ENCODE measurements at regions not wholly inside any gene's neighbourhood (a gene's known extent, or its start where the extent isn't known, plus 50 kb on each side); places are given as distances from the start of the nearest gene placed in this dataset.

DNA sequence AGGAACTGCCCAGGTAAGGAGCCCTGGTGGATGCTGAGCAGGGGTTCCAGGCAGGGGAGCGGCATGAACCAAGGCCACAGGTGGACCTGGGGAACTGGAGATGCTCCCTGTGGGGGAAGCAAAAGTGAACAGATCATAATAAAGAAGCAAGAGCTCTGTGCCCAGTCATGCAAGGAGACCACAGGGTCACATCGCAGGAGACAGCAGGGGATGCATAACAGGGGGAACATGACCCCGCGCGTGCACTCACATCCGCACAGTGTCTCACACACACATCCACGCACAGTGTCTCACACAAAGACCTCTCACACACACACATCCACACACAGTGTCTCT, 473.3 kb upstream of the HS6ST1 start:
- Histone ChIP-seq H3K36me3 (replicated peaks; ENCODE audit: low read depth, low read length) (no peaks in the 10 kb centered on the region), H3K4me1 (ENCODE audit: low read length) (no peaks in the 10 kb centered on the region), H3K79me2 (ENCODE audit: low read length) (no peaks in the 10 kb centered on the region), H3K4me3 (ENCODE audit: low read length) (no peak overlapping the region), H3K9ac (ENCODE audit: low read length) (no peak overlapping the region), H2AFZ (ENCODE audit: low read depth, low read length) (no peak overlapping the region), H4K20me1 (ENCODE audit: insufficient read depth, low read length) (no peaks in the 10 kb centered on the region), H3K27ac (ENCODE audit: low read length) (no peak overlapping the region), H3K9me3 (ENCODE audit: insufficient read depth, low read length) (no peaks in the 10 kb centered on the region), H3K27me3 (ENCODE audit: low read depth, low read length) (no peaks in the 10 kb centered on the region), H3K4me2 (ENCODE audit: low read length) (no peak overlapping the region)
- TF ChIP-seq, protein P1, sequence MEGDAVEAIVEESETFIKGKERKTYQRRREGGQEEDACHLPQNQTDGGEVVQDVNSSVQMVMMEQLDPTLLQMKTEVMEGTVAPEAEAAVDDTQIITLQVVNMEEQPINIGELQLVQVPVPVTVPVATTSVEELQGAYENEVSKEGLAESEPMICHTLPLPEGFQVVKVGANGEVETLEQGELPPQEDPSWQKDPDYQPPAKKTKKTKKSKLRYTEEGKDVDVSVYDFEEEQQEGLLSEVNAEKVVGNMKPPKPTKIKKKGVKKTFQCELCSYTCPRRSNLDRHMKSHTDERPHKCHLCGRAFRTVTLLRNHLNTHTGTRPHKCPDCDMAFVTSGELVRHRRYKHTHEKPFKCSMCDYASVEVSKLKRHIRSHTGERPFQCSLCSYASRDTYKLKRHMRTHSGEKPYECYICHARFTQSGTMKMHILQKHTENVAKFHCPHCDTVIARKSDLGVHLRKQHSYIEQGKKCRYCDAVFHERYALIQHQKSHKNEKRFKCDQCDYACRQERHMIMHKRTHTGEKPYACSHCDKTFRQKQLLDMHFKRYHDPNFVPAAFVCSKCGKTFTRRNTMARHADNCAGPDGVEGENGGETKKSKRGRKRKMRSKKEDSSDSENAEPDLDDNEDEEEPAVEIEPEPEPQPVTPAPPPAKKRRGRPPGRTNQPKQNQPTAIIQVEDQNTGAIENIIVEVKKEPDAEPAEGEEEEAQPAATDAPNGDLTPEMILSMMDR (IDR thresholded peaks at IDR 0.05; ENCODE audit: low read depth, low read length), result no peak
- TF ChIP-seq EZH2phosphoT487 (IDR thresholded peaks at IDR 0.05; ENCODE audit: low read depth), result no peak

DNA sequence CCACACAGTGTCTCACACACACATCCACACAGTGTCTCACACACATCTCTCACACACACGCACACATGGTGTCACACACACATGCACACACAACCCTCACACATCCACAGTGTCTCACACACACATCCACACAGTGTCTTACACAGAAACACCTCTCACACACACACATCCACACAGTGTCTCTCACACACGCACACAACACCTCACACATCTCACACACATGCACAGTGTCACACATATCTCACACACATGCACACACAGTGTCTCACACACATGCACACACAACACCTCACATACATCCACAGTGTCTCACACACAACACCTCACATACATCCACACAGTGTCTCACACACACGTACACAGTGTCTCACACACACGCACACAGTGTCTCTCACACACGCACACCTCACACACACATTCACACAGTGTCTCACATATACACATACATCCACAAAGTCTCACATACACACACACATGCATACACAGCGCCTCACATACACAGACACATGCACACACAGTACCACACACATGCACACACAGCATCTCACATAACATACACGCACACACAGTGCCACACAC, 473.9 kb upstream of the HS6ST1 start:
- Histone ChIP-seq H4K20me1 (ENCODE audit: insufficient read depth, low read length) (no peaks in the 10 kb centered on the region), H3K36me3 (replicated peaks; ENCODE audit: low read depth, low read length) (no peaks in the 10 kb centered on the region), H3K4me1 (ENCODE audit: low read length) (no peaks in the 10 kb centered on the region), H3K9ac (ENCODE audit: low read length) (no peak overlapping the region), H3K79me2 (ENCODE audit: low read length) (no peaks in the 10 kb centered on the region), H3K4me2 (ENCODE audit: low read length) (no peak overlapping the region), H2AFZ (ENCODE audit: low read depth, low read length) (no peak overlapping the region), H3K27me3 (ENCODE audit: low read depth, low read length) (no peaks in the 10 kb centered on the region), H3K27ac (ENCODE audit: low read length) (no peak overlapping the region), H3K9me3 (ENCODE audit: insufficient read depth, low read length) (no peaks in the 10 kb centered on the region), H3K4me3 (ENCODE audit: low read length) (no peak overlapping the region)
- TF ChIP-seq EZH2phosphoT487 (IDR thresholded peaks at IDR 0.05; ENCODE audit: low read depth), result no peak
- TF ChIP-seq, protein P1 (IDR thresholded peaks at IDR 0.05; ENCODE audit: low read depth, low read length), result no peak

DNA sequence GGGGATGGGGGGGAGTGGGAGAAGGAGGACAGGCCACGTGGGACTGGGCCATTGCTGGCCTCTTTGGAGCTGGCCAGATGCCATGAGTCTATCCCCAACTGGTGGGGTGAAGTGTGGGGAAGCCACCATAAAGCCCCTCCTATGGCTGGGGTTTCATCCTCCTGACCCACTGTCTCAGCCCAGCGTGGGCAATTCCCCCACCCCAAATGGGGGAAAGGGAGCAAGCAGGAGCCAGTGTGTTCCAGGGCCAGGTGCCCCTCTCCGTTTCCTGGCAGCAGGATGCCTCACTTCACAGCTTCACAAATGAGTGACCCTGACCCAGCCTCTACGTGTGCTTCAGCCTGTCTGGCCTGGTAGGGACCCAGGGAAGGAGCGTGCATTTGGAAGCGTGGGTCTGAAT, 474.7 kb upstream of the HS6ST1 start:
- H3K4me1 ChIP-seq (ENCODE audit: low read length), result no peaks in the 10 kb centered on the region
- no peaks in the 10 kb centered on the region for H3K79me2 ChIP-seq (ENCODE audit: low read length)
- TF ChIP-seq, protein P1 (IDR thresholded peaks at IDR 0.05; ENCODE audit: low read depth, low read length), result no peak
- TF ChIP-seq EZH2phosphoT487 (IDR thresholded peaks at IDR 0.05; ENCODE audit: low read depth), result no peak
- H3K27me3 ChIP-seq (ENCODE audit: low read depth, low read length), result no peaks in the 10 kb centered on the region
- no peak overlapping the region for H2AFZ ChIP-seq (ENCODE audit: low read depth, low read length)
- H3K9ac ChIP-seq (ENCODE audit: low read length), result no peak overlapping the region
- no peak overlapping the region for H3K27ac ChIP-seq (ENCODE audit: low read length)
- no peaks in the 10 kb centered on the region for H3K36me3 ChIP-seq (replicated peaks; ENCODE audit: low read depth, low read length)
- no peaks in the 10 kb centered on the region for H4K20me1 ChIP-seq (ENCODE audit: insufficient read depth, low read length)
- H3K4me3 ChIP-seq (ENCODE audit: low read length), result no peak overlapping the region
- no peaks in the 10 kb centered on the region for H3K9me3 ChIP-seq (ENCODE audit: insufficient read depth, low read length)
- H3K4me2 ChIP-seq (ENCODE audit: low read length), result no peak overlapping the region

DNA sequence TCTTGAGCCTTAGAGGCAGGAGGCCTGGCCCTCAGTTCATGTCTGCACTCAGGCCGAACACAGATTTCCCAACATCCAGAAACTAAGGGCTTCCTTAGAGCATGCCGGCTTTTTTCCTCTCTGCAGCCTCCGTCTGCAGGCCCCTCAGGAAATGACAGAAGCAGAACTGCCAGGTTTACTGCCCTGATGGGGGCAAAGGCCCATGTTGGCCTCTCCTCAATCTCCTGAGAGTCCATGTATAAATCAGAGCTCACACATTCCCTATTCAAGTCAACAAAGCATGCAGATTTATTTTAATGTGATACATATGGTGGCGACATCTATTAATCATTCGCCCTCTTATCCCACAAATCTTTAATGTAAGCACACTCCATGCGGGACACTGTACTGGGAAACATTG, 475.6 kb upstream of the HS6ST1 start:
- no peaks in the 10 kb centered on the region for H3K36me3 ChIP-seq (replicated peaks; ENCODE audit: low read depth, low read length)
- 0 out of 2 replicates have a peak, but pooled peaks cover 1% of the 10 kb centered on the region for H3K27me3 ChIP-seq (ENCODE audit: low read depth, low read length)
- H3K79me2 ChIP-seq (ENCODE audit: low read length), result no peaks in the 10 kb centered on the region
- H3K9ac ChIP-seq (ENCODE audit: low read length), result no peak overlapping the region
- no peaks in the 10 kb centered on the region for H3K9me3 ChIP-seq (ENCODE audit: insufficient read depth, low read length)
- no peak overlapping the region for H3K27ac ChIP-seq (ENCODE audit: low read length)
- no peak overlapping the region for H2AFZ ChIP-seq (ENCODE audit: low read depth, low read length)
- H4K20me1 ChIP-seq (ENCODE audit: insufficient read depth, low read length), result no peaks in the 10 kb centered on the region
- H3K4me2 ChIP-seq (ENCODE audit: low read length), result no peak overlapping the region
- H3K4me3 ChIP-seq (ENCODE audit: low read length), result no peak overlapping the region
- H3K4me1 ChIP-seq (ENCODE audit: low read length), result no peaks in the 10 kb centered on the region
- TF ChIP-seq, protein P1 (IDR thresholded peaks at IDR 0.05; ENCODE audit: low read depth, low read length), result no peak
- no peak for TF ChIP-seq EZH2phosphoT487 (IDR thresholded peaks at IDR 0.05; ENCODE audit: low read depth)
